ENCODE measurements at regions not wholly inside any gene's neighbourhood (a gene's known extent, or its start where the extent isn't known, plus 50 kb on each side); places are given as distances from the start of the nearest gene placed in this dataset.

DNA sequence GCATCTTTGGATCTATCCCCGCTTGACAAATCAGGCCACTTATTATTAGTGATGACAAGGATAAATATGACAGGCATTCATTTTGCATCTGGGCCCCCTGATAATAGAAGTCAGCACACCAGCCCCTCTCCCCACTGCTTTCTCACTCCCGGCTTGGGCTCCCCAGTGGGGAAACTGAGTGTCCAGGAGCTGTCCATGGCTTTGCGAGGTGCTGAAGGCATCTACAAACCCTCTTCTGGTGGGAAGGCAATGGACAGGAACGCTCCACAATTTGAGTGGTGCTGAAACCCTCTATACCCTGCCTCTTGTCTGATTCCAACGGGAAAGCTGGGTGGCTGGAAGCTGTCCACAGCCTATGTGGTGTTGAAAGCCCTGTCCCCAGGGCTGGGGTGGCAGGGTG lies 61.7 kb upstream of the PCBD1 start:
- no peaks in the 10 kb centered on the region for H4K20me1 ChIP-seq (ENCODE audit: insufficient read depth, low read length)
- H3K9ac ChIP-seq (ENCODE audit: low read length): no peak overlapping the region
- no peak overlapping the region for H3K4me2 ChIP-seq (ENCODE audit: low read length)
- H3F3A ChIP-seq (ENCODE audit: insufficient read depth, low read length): no peaks in the 10 kb centered on the region
- no peaks in the 10 kb centered on the region for H3K9me3 ChIP-seq (ENCODE audit: low read length)
- no peak for TF ChIP-seq EZH2 (IDR thresholded peaks at IDR 0.05; ENCODE audit: borderline replicate concordance, low read length)
- no peak for TF ChIP-seq CTCF (IDR thresholded peaks at IDR 0.05; ENCODE audit: low read length)
- no peak overlapping the region for H3K4me3 ChIP-seq (ENCODE audit: low read depth, low read length, poor library complexity, severe bottlenecking)
- no peaks in the 10 kb centered on the region for H3K79me2 ChIP-seq (ENCODE audit: insufficient read depth, low read length)
- 0 out of 2 replicates have a peak, but pooled peaks cover 4% of the 10 kb centered on the region for H3K27me3 ChIP-seq (ENCODE audit: insufficient read depth, low read length)
- H3K36me3 ChIP-seq (ENCODE audit: insufficient read depth, low read length): no peaks in the 10 kb centered on the region
- no peak overlapping the region for H3K27ac ChIP-seq (ENCODE audit: low read depth, low read length, poor library complexity, severe bottlenecking)
- no peaks in the 10 kb centered on the region for H3K9me2 ChIP-seq (ENCODE audit: low read depth, low read length)
- H2AFZ ChIP-seq (ENCODE audit: low read length): no peak overlapping the region
- no peaks in the 10 kb centered on the region for H3K4me1 ChIP-seq (ENCODE audit: insufficient read depth, low read length, severe bottlenecking)

- no peaks in the 10 kb centered on the region for H4K20me1 ChIP-seq (ENCODE audit: insufficient read depth, low read length)
- H3K4me2 ChIP-seq (ENCODE audit: low read length): no peak overlapping the region
- no peaks in the 10 kb centered on the region for H3K9me2 ChIP-seq (ENCODE audit: low read depth, low read length)
- H3K9ac ChIP-seq (ENCODE audit: low read length): no peak overlapping the region
- no peaks in the 10 kb centered on the region for H3K36me3 ChIP-seq (ENCODE audit: insufficient read depth, low read length)
- TF ChIP-seq EZH2 (IDR thresholded peaks at IDR 0.05; ENCODE audit: borderline replicate concordance, low read length): no peak
- TF ChIP-seq CTCF (IDR thresholded peaks at IDR 0.05; ENCODE audit: low read length): no peak
- H3K4me1 ChIP-seq (ENCODE audit: insufficient read depth, low read length, severe bottlenecking): no peaks in the 10 kb centered on the region
- no peak overlapping the region for H2AFZ ChIP-seq (ENCODE audit: low read length)
- 0 out of 2 replicates have a peak, but pooled peaks cover 6% of the 10 kb centered on the region for H3K27me3 ChIP-seq (ENCODE audit: insufficient read depth, low read length)
- no peaks in the 10 kb centered on the region for H3K79me2 ChIP-seq (ENCODE audit: insufficient read depth, low read length)
- no peaks in the 10 kb centered on the region for H3F3A ChIP-seq (ENCODE audit: insufficient read depth, low read length)
- H3K4me3 ChIP-seq (ENCODE audit: low read depth, low read length, poor library complexity, severe bottlenecking): no peak overlapping the region
- H3K27ac ChIP-seq (ENCODE audit: low read depth, low read length, poor library complexity, severe bottlenecking): no peak overlapping the region
- no peaks in the 10 kb centered on the region for H3K9me3 ChIP-seq (ENCODE audit: low read length)
Measured at GRCh38 chr10:70950801-70951200, 62.4 kb upstream of the PCBD1 start.

DNA sequence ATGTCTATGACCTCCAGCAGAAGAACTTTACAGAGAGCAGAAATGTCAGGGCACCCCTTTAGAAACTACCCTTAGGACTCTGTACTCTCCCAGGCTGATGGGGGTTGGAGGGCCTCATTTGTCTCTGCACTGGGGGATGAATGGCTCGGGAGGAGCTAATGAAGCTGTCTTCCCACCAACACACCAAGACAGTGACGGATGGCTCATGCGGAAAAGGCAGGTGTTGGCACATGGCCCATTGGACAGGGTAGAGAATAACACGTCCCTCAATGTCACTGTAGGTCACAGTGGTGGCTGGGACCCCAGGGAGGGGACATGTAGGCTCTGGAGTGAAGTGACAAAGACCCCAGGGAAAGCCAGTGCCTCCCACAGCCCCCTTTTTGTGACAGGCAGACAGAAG lies 64.0 kb upstream of the PCBD1 start:
- Histone ChIP-seq H3K4me1 (ENCODE audit: insufficient read depth, low read length, severe bottlenecking) (no peaks in the 10 kb centered on the region), H3K9me3 (ENCODE audit: low read length) (no peaks in the 10 kb centered on the region), H2AFZ (ENCODE audit: low read length) (no peak overlapping the region), H3K27me3 (ENCODE audit: insufficient read depth, low read length) (0 out of 2 replicates have a peak, but pooled peaks cover 6% of the 10 kb centered on the region), H3K27ac (ENCODE audit: low read depth, low read length, poor library complexity, severe bottlenecking) (no peak overlapping the region), H3K4me3 (ENCODE audit: low read depth, low read length, poor library complexity, severe bottlenecking) (no peak overlapping the region), H3K79me2 (ENCODE audit: insufficient read depth, low read length) (no peaks in the 10 kb centered on the region), H4K20me1 (ENCODE audit: insufficient read depth, low read length) (no peaks in the 10 kb centered on the region), H3K9me2 (ENCODE audit: low read depth, low read length) (no peaks in the 10 kb centered on the region), H3K4me2 (ENCODE audit: low read length) (no peak overlapping the region), H3F3A (ENCODE audit: insufficient read depth, low read length) (no peaks in the 10 kb centered on the region), H3K9ac (ENCODE audit: low read length) (no peak overlapping the region), H3K36me3 (ENCODE audit: insufficient read depth, low read length) (no peaks in the 10 kb centered on the region)
- TF ChIP-seq EZH2 (IDR thresholded peaks at IDR 0.05; ENCODE audit: borderline replicate concordance, low read length) (no peak), CTCF (IDR thresholded peaks at IDR 0.05; ENCODE audit: low read length) (no peak)
